HEK293 (cell line): ENCODE measurements at regions not wholly inside any gene's neighbourhood (a gene's known extent, or its start where the extent isn't known, plus 50 kb on each side); places are given as distances from the start of the nearest gene placed in this dataset.

ENCODE experiments used
- CTCF ChIA-PET: fragments of 350-600 bp; formaldehyde crosslinking; extraction: SDS; loops from one replicate; lab custom pipeline; 2021; ENCODE audit warnings: antibody characterized with exemption; lab: Yijun Ruan, JAX
- POLR2A ChIA-PET: fragments of 300-600 bp; formaldehyde crosslinking; extraction: SDS; loops from one replicate; lab custom pipeline; 2020; ENCODE audit warnings: antibody characterized with exemption, inconsistent platforms; lab: Yijun Ruan, JAX
- H3K27ac ChIP-seq: fragments of 200-500 bp; sonication (Bioruptor generic); 2 replicates; pipeline ENCODE4 v1.5.1; 2014; ENCODE audit warnings: low read depth, low read length, control low read depth, inconsistent platforms; ENCODE audit errors: extremely low read depth
- H3K36me3 ChIP-seq, 2 experiments: fragments of 200-500 bp in 1 of 2; sonication (Bioruptor generic) in 1 of 2; 1 replicate in 1 of 2; 2 replicates in 1 of 2; pipeline ENCODE4 v1.5.1; 2014 to 2017; ENCODE audit warnings: inconsistent platforms in 2 of 2, low read length in 2 of 2; ENCODE audit not compliant: control insufficient read depth in 2 of 2, insufficient read depth in 1 of 2
- H3K4me1 ChIP-seq: fragments of 200-500 bp; sonication (Bioruptor generic); 2 replicates; pipeline ENCODE4 v1.5.1; 2014; ENCODE audit warnings: mild to moderate bottlenecking, low read length, inconsistent platforms; ENCODE audit not compliant: control insufficient read depth, insufficient read depth
- H3K4me3 ChIP-seq: 2 replicates; pipeline ENCODE4 v1.5.1; 2011; ENCODE audit warnings: low read depth, mild to moderate bottlenecking, control low read depth, low read length, moderate library complexity
- H3K9me3 ChIP-seq: fragments of 200-500 bp; sonication (Bioruptor generic); 2 replicates; pipeline ENCODE4 v1.5.1; 2014; ENCODE audit warnings: low read depth, low read length, inconsistent platforms; ENCODE audit not compliant: control insufficient read depth, insufficient read depth
- ATF2 ChIP-seq: fragments of 450-650 bp; formaldehyde crosslinking; IDR thresholded peaks from 2 replicates; pipeline ENCODE4 v1.5.1; 2016; ENCODE audit warnings: missing biosample characterization, missing genetic modification characterization, low read depth
- GLI2 ChIP-seq: fragments of 450-650 bp; formaldehyde crosslinking; IDR thresholded peaks from 2 replicates; pipeline ENCODE4; 2017; ENCODE audit warnings: missing biosample characterization, missing genetic modification characterization, low read depth, borderline replicate concordance
- HOXA7 ChIP-seq: sonication (generic); formaldehyde crosslinking; IDR thresholded peaks from 2 replicates; pipeline ENCODE4 v1.8.1; 2022; ENCODE audit warnings: missing genetic modification reagents, borderline replicate concordance
- KLF8 ChIP-seq: fragments of 450-650 bp; formaldehyde crosslinking; IDR thresholded peaks from 2 replicates; pipeline ENCODE4 v1.5.1; 2016; ENCODE audit warnings: missing biosample characterization, missing genetic modification characterization
- KLF9 ChIP-seq: fragments of 450-650 bp; formaldehyde crosslinking; IDR thresholded peaks from 2 replicates; pipeline ENCODE4 v1.5.1; 2016; ENCODE audit warnings: missing biosample characterization, missing genetic modification characterization, low read depth
- MZF1 ChIP-seq: fragments of 450-650 bp; formaldehyde crosslinking; IDR thresholded peaks from 2 replicates; pipeline ENCODE4 v1.5.1; 2017; ENCODE audit warnings: missing biosample characterization, missing genetic modification characterization, borderline replicate concordance
- PRDM2 ChIP-seq: fragments of 450-650 bp; formaldehyde crosslinking; IDR thresholded peaks from 2 replicates; pipeline ENCODE4 v1.5.1; 2016; ENCODE audit warnings: missing biosample characterization, missing genetic modification characterization, borderline replicate concordance
- REPIN1 ChIP-seq: fragments of 450-650 bp; formaldehyde crosslinking; IDR thresholded peaks from 2 replicates; pipeline ENCODE4 v1.5.1; 2017; ENCODE audit warnings: missing biosample characterization, missing genetic modification characterization, low read depth
- YY1 ChIP-seq: fragments of 450-650 bp; formaldehyde crosslinking; IDR thresholded peaks from 2 replicates; pipeline ENCODE4 v1.5.1; 2018; ENCODE audit warnings: missing biosample characterization, missing genetic modification characterization
- ZBTB1 ChIP-seq: fragments of 450-650 bp; formaldehyde crosslinking; IDR thresholded peaks from 2 replicates; pipeline ENCODE4 v1.5.1; 2016; ENCODE audit warnings: missing biosample characterization, missing genetic modification characterization
- ZBTB21 ChIP-seq: fragments of 450-650 bp; formaldehyde crosslinking; IDR thresholded peaks from 2 replicates; pipeline ENCODE4 v1.5.1; 2017; ENCODE audit warnings: missing biosample characterization, missing genetic modification characterization
- ZNF112 ChIP-seq: fragments of 450-650 bp; formaldehyde crosslinking; IDR thresholded peaks from 2 replicates; pipeline ENCODE4 v1.5.0; 2017; ENCODE audit warnings: missing biosample characterization, missing genetic modification characterization
- ZNF157 ChIP-seq: fragments of 450-650 bp; formaldehyde crosslinking; IDR thresholded peaks from 2 replicates; pipeline ENCODE4 v1.5.1; 2016; ENCODE audit warnings: missing biosample characterization, missing genetic modification characterization
- ZNF18 ChIP-seq: fragments of 450-650 bp; formaldehyde crosslinking; IDR thresholded peaks from 2 replicates; pipeline ENCODE4 v1.5.1; 2016; ENCODE audit warnings: missing biosample characterization, missing genetic modification characterization
- ZNF239 ChIP-seq: fragments of 450-650 bp; formaldehyde crosslinking; IDR thresholded peaks from 2 replicates; pipeline ENCODE4 v1.5.1; 2016; ENCODE audit warnings: missing biosample characterization, missing genetic modification characterization
- ZNF280C ChIP-seq: fragments of 450-650 bp; formaldehyde crosslinking; IDR thresholded peaks from 2 replicates; pipeline ENCODE4 v1.5.1; 2016; ENCODE audit warnings: missing biosample characterization, missing genetic modification characterization
- ZNF302 ChIP-seq: fragments of 450-650 bp; formaldehyde crosslinking; IDR thresholded peaks from 2 replicates; pipeline ENCODE4 v1.5.1; 2016; ENCODE audit warnings: missing biosample characterization, missing genetic modification characterization, low read depth
- ZNF324 ChIP-seq: fragments of 450-650 bp; formaldehyde crosslinking; IDR thresholded peaks from 2 replicates; pipeline ENCODE4 v1.5.1; 2016; ENCODE audit warnings: missing biosample characterization, missing genetic modification characterization
- ZNF37A ChIP-seq: fragments of 450-650 bp; IDR thresholded peaks from 2 replicates; pipeline ENCODE4 v1.5.1; 2018; ENCODE audit warnings: missing biosample characterization, missing genetic modification characterization
- ZNF521 ChIP-seq: fragments of 450-650 bp; formaldehyde crosslinking; IDR thresholded peaks from 2 replicates; pipeline ENCODE4 v1.5.1; 2017; ENCODE audit warnings: missing biosample characterization, mild to moderate bottlenecking, missing genetic modification characterization
- ZNF544 ChIP-seq: fragments of 450-650 bp; formaldehyde crosslinking; IDR thresholded peaks from 2 replicates; pipeline ENCODE4 v1.5.0; 2017; ENCODE audit warnings: missing biosample characterization, missing genetic modification characterization
- ZNF571 ChIP-seq: fragments of 450-650 bp; formaldehyde crosslinking; IDR thresholded peaks from 2 replicates; pipeline ENCODE4 v1.5.0; 2017; ENCODE audit warnings: missing biosample characterization, missing genetic modification characterization
- ZNF610 ChIP-seq: fragments of 450-650 bp; formaldehyde crosslinking; IDR thresholded peaks from 2 replicates; pipeline ENCODE4 v1.5.1; 2016; ENCODE audit warnings: missing biosample characterization, missing genetic modification characterization, borderline replicate concordance
- ZNF785 ChIP-seq: fragments of 450-650 bp; formaldehyde crosslinking; IDR thresholded peaks from 2 replicates; pipeline ENCODE4 v1.5.1; 2016; ENCODE audit warnings: missing biosample characterization, missing genetic modification characterization
- ZSCAN16 ChIP-seq: fragments of 450-650 bp; formaldehyde crosslinking; IDR thresholded peaks from 2 replicates; pipeline ENCODE4 v1.5.1; 2016; ENCODE audit warnings: missing biosample characterization, missing genetic modification characterization

GRCh38 chr17:12250973-12251372, 230.3 kb downstream of the MAP2K4 start (continued):
- TF ChIP-seq KLF8 (tag by site-specific recombination) (no peak), GLI2 (no peak), ZNF280C (tag by site-specific recombination) (no peak), REPIN1 (tag by site-specific recombination) (no peak), ZBTB1 (tag by site-specific recombination) (no peak), HOXA7 (CRISPR knock-in tag) (no peak), ZBTB21 (tag by site-specific recombination) (no peak), ZNF571 (no peak), ZNF324 (tag by site-specific recombination) (no peak), ATF2 (no peak)

GRCh38 chr17:12252462-12252861, 231.8 kb downstream of the MAP2K4 start:
- POLR2A ChIA-PET = no interaction called here
- no peaks in the 10 kb centered on the region for H3K9me3 ChIP-seq
- CTCF ChIA-PET = interaction anchor here (10.1 kb wide), 1 partner anchor 413 kb away, joined by 133 read pairs; the partner anchor contains the start of gene MYOCD
- H3K4me1 ChIP-seq = no peaks in the 10 kb centered on the region
- no peak overlapping the region for H3K27ac ChIP-seq
- no peak overlapping the region for H3K4me3 ChIP-seq
- no peak for TF ChIP-seq ZNF544 (tag by site-specific recombination)
- TF ChIP-seq ZNF37A (tag by site-specific recombination) = no peak
- TF ChIP-seq ZNF157 = no peak
- no peak for TF ChIP-seq GLI2
- no peak for TF ChIP-seq ZSCAN16 (tag by site-specific recombination)
- TF ChIP-seq ZNF112 = no peak
- no peak for TF ChIP-seq KLF9
- no peak for TF ChIP-seq PRDM2 (tag by site-specific recombination)
- TF ChIP-seq ZNF785 (tag by site-specific recombination) = no peak
- TF ChIP-seq ZNF610 (tag by site-specific recombination) = no peak
- no peak for TF ChIP-seq ZNF521
- TF ChIP-seq ATF2 = no peak
- no peak for TF ChIP-seq HOXA7 (CRISPR knock-in tag)
- TF ChIP-seq ZNF302 = no peak
- TF ChIP-seq YY1 = no peak
- TF ChIP-seq MZF1 (tag by site-specific recombination) = no peak
- no peak for TF ChIP-seq ZNF239 (tag by site-specific recombination)
- no peak for TF ChIP-seq ZNF18 (tag by site-specific recombination)
- no peaks in the 10 kb centered on the region for H3K36me3 ChIP-seq
